B cell (primary cell): ENCODE measurements at regions not wholly inside any gene's neighbourhood (a gene's known extent, or its start where the extent isn't known, plus 50 kb on each side); places are given as distances from the start of the nearest gene placed in this dataset.

Source experiments
- ATAC-seq: fragments of 200-7000 bp; cut with Tn5 transposase; one replicate; pipeline ENCODE4 v1.10.0; 2021; ENCODE audit warnings: low read depth, mild to moderate bottlenecking, moderate number of reproducible peaks, moderate library complexity
- CTCF ChIA-PET: fragments of 350-600 bp; sonication (Branson Sonifier 250); formaldehyde crosslinking; loops from one replicate; lab custom pipeline; 2021; ENCODE audit warnings: antibody characterized with exemption, inconsistent platforms; lab: Charles Lee
- POLR2A ChIA-PET: fragments of 350-600 bp; sonication (Branson Sonifier 250); formaldehyde crosslinking; loops from one replicate; lab custom pipeline; 2021; ENCODE audit warnings: antibody characterized with exemption; lab: Charles Lee
- DNase-seq: peaks from one replicate; pipeline ENCODE4 v3.0.0; 2013
- H2AFZ ChIP-seq: 2 replicates; pipeline ENCODE4 v1.6.1; 2012; ENCODE audit warnings: mild to moderate bottlenecking, low read depth, low read length; ENCODE audit not compliant: insufficient read depth, poor library complexity, severe bottlenecking
- H3K27ac ChIP-seq, 2 donors: 1 replicate in 1 of 2; 2 replicates in 1 of 2; pipeline ENCODE4 v1.5.1; 2012 to 2013; ENCODE audit warnings: low read length in 2 of 2, mild to moderate bottlenecking in 2 of 2, moderate library complexity in 1 of 2
- H3K27me3 ChIP-seq, 4 experiments: fragments of 200-600 bp in 1 of 4; sonication (generic) in 1 of 4; replicated peaks in 1 of 4; 1 replicate in 2 of 4; 2 replicates in 2 of 4; pipeline versions ENCODE4 v1.6.1 to v1.7.0; 2013 to 2016; ENCODE audit warnings: low read length in 3 of 4, mild to moderate bottlenecking in 2 of 4, mixed read lengths in 1 of 4, moderate library complexity in 1 of 4; ENCODE audit not compliant: insufficient read depth in 4 of 4, control insufficient read depth in 3 of 4; ENCODE audit errors: control extremely low read depth in 1 of 4
- H3K36me3 ChIP-seq, 2 experiments: replicated peaks in 1 of 2; 1 replicate in 1 of 2; 2 replicates in 1 of 2; pipeline versions ENCODE4 v1.6.1 to v1.7.1; 2013; ENCODE audit warnings: low read length in 1 of 2; ENCODE audit not compliant: insufficient read depth in 2 of 2, control insufficient read depth in 1 of 2; ENCODE audit errors: control extremely low read depth in 1 of 2, extremely low read depth in 1 of 2
- H3K4me1 ChIP-seq, 2 donors: fragments of 200-600 bp in 1 of 2; sonication (generic) in 1 of 2; 1 replicate in 1 of 2; 2 replicates in 1 of 2; pipeline versions ENCODE4 v1.5.1 to v1.6.1; 2013 to 2017; ENCODE audit warnings: low read length in 2 of 2; ENCODE audit not compliant: control insufficient read depth in 2 of 2, insufficient read depth in 2 of 2
- H3K4me2 ChIP-seq: replicated peaks from 2 replicates; pipeline ENCODE3; 2012; ENCODE audit warnings: mild to moderate bottlenecking, low read depth, low read length; ENCODE audit not compliant: poor library complexity, severe bottlenecking
- H3K4me3 ChIP-seq, 5 experiments: fragments of 200-600 bp in 1 of 5; sonication (generic) in 1 of 5; 1 replicate in 3 of 5; 2 replicates in 2 of 5; pipeline versions ENCODE4 v1.5.1 to v1.7.0; 2011 to 2016; ENCODE audit warnings: low read length in 4 of 5, mild to moderate bottlenecking in 4 of 5, low read depth in 2 of 5, control low read depth in 1 of 5, moderate library complexity in 1 of 5; ENCODE audit not compliant: insufficient read depth in 1 of 5; ENCODE audit errors: control extremely low read depth in 1 of 5, extremely low read depth in 1 of 5
- H3K79me2 ChIP-seq: fragments of 200-600 bp; sonication (generic); one replicate; pipeline ENCODE4 v1.6.0; 2016; ENCODE audit warnings: low read length; ENCODE audit not compliant: control insufficient read depth, insufficient read depth
- H3K9ac ChIP-seq: fragments of 200-600 bp; sonication (generic); 2 replicates; pipeline ENCODE4 v1.6.1; 2017; ENCODE audit warnings: mild to moderate bottlenecking, low read length, moderate library complexity
- H3K9me3 ChIP-seq, 3 donors: one replicate each; pipeline versions ENCODE4 v1.6.1 to v1.7.1; 2013; ENCODE audit warnings: low read length in 2 of 3; ENCODE audit not compliant: control insufficient read depth in 2 of 3, insufficient read depth in 1 of 3; ENCODE audit errors: control extremely low read depth in 1 of 3
- H4K20me1 ChIP-seq: 2 replicates; pipeline ENCODE4 v1.6.0; 2012; ENCODE audit warnings: mild to moderate bottlenecking, low read length; ENCODE audit not compliant: insufficient read depth, control insufficient read depth, poor library complexity, severe bottlenecking
- H3K27ac Mint-ChIP-seq: one replicate; pipeline ENCODE4 v1.8.0; 2021; ENCODE audit warnings: mixed read lengths
- H3K27me3 Mint-ChIP-seq: one replicate; pipeline ENCODE4 v1.8.0; 2021; ENCODE audit warnings: mixed read lengths
- H3K4me1 Mint-ChIP-seq: one replicate; pipeline ENCODE4 v1.8.0; 2021; ENCODE audit warnings: mixed read lengths
- H3K4me3 Mint-ChIP-seq: one replicate; pipeline ENCODE4 v1.8.0; 2021; ENCODE audit warnings: mixed read lengths
- H3K9me3 Mint-ChIP-seq: one replicate; pipeline ENCODE4 v1.8.0; 2022; ENCODE audit warnings: mixed read lengths; ENCODE audit not compliant: insufficient read depth
- CTCF ChIP-seq: fragments of 200-600 bp; IDR thresholded peaks from one replicate; pipeline ENCODE4 v1.8.0; 2022; ENCODE audit warnings: antibody characterized with exemption, mild to moderate bottlenecking
- EZH2 ChIP-seq: IDR thresholded peaks from 2 replicates; pipeline ENCODE4 v1.6.1; 2012; ENCODE audit warnings: borderline replicate concordance, low read depth, mild to moderate bottlenecking, moderate library complexity, low read length; ENCODE audit not compliant: insufficient read depth, poor library complexity, severe bottlenecking
- WGBS: methylation state at CpG from one replicate; pipeline ENCODE4 v1.1.5; 2013; ENCODE audit warnings: missing lambda C conversion rate; ENCODE audit not compliant: insufficient coverage; 5-methylcytosine and 5-hydroxymethylcytosine counted together
- intact Hi-C: fragments of 100-400 bp; cut with micrococcal nuclease; formaldehyde crosslinking; loops from one replicate; pipeline ENCODE4 v1.10.0; 2022

DNA sequence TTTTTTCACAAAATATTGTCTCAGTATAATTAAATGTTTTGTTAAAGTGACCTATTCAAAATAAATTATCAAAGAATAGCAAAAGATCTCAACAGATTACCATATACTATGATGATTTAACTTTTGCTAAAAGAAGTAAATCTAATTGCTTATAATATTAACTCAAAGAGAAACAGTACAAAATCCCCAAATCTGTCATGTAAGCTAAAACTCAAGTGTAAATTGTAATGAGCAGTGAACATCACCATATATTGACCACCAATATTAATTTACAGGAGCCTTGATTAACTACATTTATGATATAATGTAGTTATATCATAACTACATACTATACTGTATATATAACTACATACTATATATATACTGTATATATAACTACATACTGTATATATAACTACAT, 174.4 kb downstream of the SLC39A8 start:
- H3K9ac ChIP-seq, result no peak overlapping the region
- H2AFZ ChIP-seq, result no peak overlapping the region
- Mint-ChIP-seq H3K27ac (no peak overlapping the region), H3K4me1 (no peaks in the 10 kb centered on the region), H3K9me3 (no peaks in the 10 kb centered on the region), H3K4me3 (no peak overlapping the region), H3K27me3 (no peaks in the 10 kb centered on the region)
- ATAC-seq, result no peak
- intact Hi-C loops, result no loop called here
- H3K9me3 ChIP-seq, result no peaks in the 10 kb centered on the region
- H3K79me2 ChIP-seq, result no peaks in the 10 kb centered on the region
- DNase-seq, result no peak
- H4K20me1 ChIP-seq, result no peaks in the 10 kb centered on the region
- H3K4me1 ChIP-seq, result no peaks in the 10 kb centered on the region
- ChIA-PET POLR2A (no interaction called here), CTCF (no interaction called here)
- no peaks in the 10 kb centered on the region for H3K36me3 ChIP-seq
- no peak for TF ChIP-seq CTCF
- no peak for TF ChIP-seq EZH2
- H3K27ac ChIP-seq, result no peak overlapping the region
- H3K4me3 ChIP-seq, result no peak overlapping the region
- H3K27me3 ChIP-seq, result no peaks in the 10 kb centered on the region
- H3K4me2 ChIP-seq, result no peak overlapping the region

GRCh38 chr4:102169345-102169744, 175.9 kb downstream of the SLC39A8 start:
- peaks cover 0 to 4% (median 0%) of the 10 kb centered on the region in 3 donors for H3K9me3 ChIP-seq
- no peaks in the 10 kb centered on the region for H3K36me3 ChIP-seq
- H3K4me1 Mint-ChIP-seq, result no peaks in the 10 kb centered on the region
- no peak overlapping the region for H3K4me3 Mint-ChIP-seq
- H3K79me2 ChIP-seq, result no peaks in the 10 kb centered on the region
- H3K4me3 ChIP-seq, result no peak overlapping the region
- H3K4me2 ChIP-seq, result no peak overlapping the region
- no peaks in the 10 kb centered on the region for H3K27me3 Mint-ChIP-seq
- no peaks in the 10 kb centered on the region for H3K9me3 Mint-ChIP-seq
- TF ChIP-seq CTCF (no peak), EZH2 (no peak)
- CTCF ChIA-PET, result interaction anchor here (0.7 to 1.2 kb wide), 2 partner anchors 18 to 32 kb away, joined by 3 read pairs; no protein-coding TSS in a partner anchor
- no peak overlapping the region for H3K9ac ChIP-seq
- H3K27ac ChIP-seq, result no peak overlapping the region
- no peaks in the 10 kb centered on the region for H3K4me1 ChIP-seq
- no peak overlapping the region for H2AFZ ChIP-seq
- no peak for ATAC-seq
- H3K27me3 ChIP-seq, result no peaks in the 10 kb centered on the region
- no peaks in the 10 kb centered on the region for H4K20me1 ChIP-seq
- intact Hi-C loops, result no loop called here
- 88% methylated on average over 1 of the region's 2 CpGs for WGBS
- no peak overlapping the region for H3K27ac Mint-ChIP-seq
- no peak for DNase-seq
- POLR2A ChIA-PET, result interaction anchor here (0.5 to 0.6 kb wide), 2 partner anchors 560 to 1151 kb away, joined by 3 to 4 read pairs; no protein-coding TSS in a partner anchor
